MM.1S (cell line): ENCODE measurements at regions not wholly inside any gene's neighbourhood (a gene's known extent, or its start where the extent isn't known, plus 50 kb on each side); places are given as distances from the start of the nearest gene placed in this dataset.

Source experiments
- DNase-seq: peaks from one replicate; pipeline ENCODE4 v3.0.0-alpha.2; 2015
- H2AFZ ChIP-seq: fragments of 300-600 bp; sonication (generic); 2 replicates; pipeline ENCODE4 v1.6.0; 2016; ENCODE audit warnings: antibody characterized with exemption, low read length
- H3F3A ChIP-seq: fragments of 300-600 bp; sonication (generic); 2 replicates; pipeline ENCODE4 v1.6.1; 2016; ENCODE audit warnings: mild to moderate bottlenecking, antibody characterized with exemption, low read length, moderate library complexity, mixed read lengths; ENCODE audit not compliant: insufficient read depth
- H3K27ac ChIP-seq: fragments of 300-600 bp; sonication (generic); 2 replicates; pipeline ENCODE4 v1.5.1; 2016; ENCODE audit warnings: mild to moderate bottlenecking, low read length
- H3K27me3 ChIP-seq: fragments of 300-600 bp; sonication (generic); replicated peaks from 2 replicates; pipeline ENCODE4 v1.6.0; 2016; ENCODE audit warnings: low read length; ENCODE audit not compliant: insufficient read depth
- H3K36me3 ChIP-seq: fragments of 300-600 bp; sonication (generic); replicated peaks from 2 replicates; pipeline ENCODE4 v1.6.1; 2016; ENCODE audit warnings: mild to moderate bottlenecking, low read length, mixed read lengths; ENCODE audit not compliant: insufficient read depth
- H3K4me1 ChIP-seq: fragments of 300-600 bp; sonication (generic); 2 replicates; pipeline ENCODE4 v1.6.1; 2016; ENCODE audit warnings: low read length, mixed read lengths
- H3K4me2 ChIP-seq: fragments of 300-600 bp; sonication (generic); 2 replicates; pipeline ENCODE4 v1.6.0; 2016; ENCODE audit warnings: low read depth, low read length
- H3K4me3 ChIP-seq: fragments of 300-600 bp; sonication (generic); 2 replicates; pipeline ENCODE4 v1.5.1; 2016; ENCODE audit warnings: low read length, mixed read lengths
- H3K79me2 ChIP-seq: fragments of 300-600 bp; sonication (generic); 2 replicates; pipeline ENCODE4 v1.6.1; 2016; ENCODE audit warnings: mixed run types, low read length, mixed read lengths
- H3K9ac ChIP-seq: fragments of 300-600 bp; sonication (generic); 2 replicates; pipeline ENCODE4 v1.6.1; 2016; ENCODE audit warnings: low read length, mixed read lengths
- H3K9me2 ChIP-seq: fragments of 300-600 bp; sonication (generic); replicated peaks from 2 replicates; pipeline ENCODE4 v1.6.1; 2016; ENCODE audit warnings: mild to moderate bottlenecking, low read length, mixed read lengths; ENCODE audit not compliant: insufficient read depth
- H3K9me3 ChIP-seq: fragments of 300-600 bp; sonication (generic); replicated peaks from 2 replicates; pipeline ENCODE4 v1.6.1; 2016; ENCODE audit warnings: mild to moderate bottlenecking, low read length, mixed read lengths; ENCODE audit not compliant: insufficient read depth
- H4K20me1 ChIP-seq: fragments of 300-600 bp; sonication (generic); 2 replicates; pipeline ENCODE4 v1.6.1; 2016; ENCODE audit warnings: mild to moderate bottlenecking, low read length, moderate library complexity, mixed read lengths; ENCODE audit not compliant: insufficient read depth
- CTCF ChIP-seq: fragments of 300-600 bp; sonication (generic); IDR thresholded peaks from 2 replicates; pipeline ENCODE4 v1.5.1; 2016; ENCODE audit warnings: antibody characterized with exemption, low read length, mixed read lengths
- EZH2 ChIP-seq: fragments of 300-600 bp; sonication (generic); optimal IDR thresholded peaks from 2 replicates; pipeline ENCODE3; 2017; ENCODE audit warnings: low read depth, mild to moderate bottlenecking, antibody characterized with exemption, low read length, mixed read lengths
- EZH2phosphoT487 ChIP-seq: fragments of 300-600 bp; sonication (generic); IDR thresholded peaks from 2 replicates; pipeline ENCODE4 v1.6.1; 2018; ENCODE audit warnings: antibody characterized with exemption, low read length

- H3K36me3 ChIP-seq = no peaks in the 10 kb centered on the region
- DNase-seq = no peak
- 0 out of 2 replicates have a peak, but pooled peaks cover 8% of the 10 kb centered on the region for H3K4me1 ChIP-seq
- TF ChIP-seq EZH2phosphoT487 (no peak), CTCF (no peak), EZH2 (no peak)
- no peaks in the 10 kb centered on the region for H4K20me1 ChIP-seq
- H3K4me2 ChIP-seq = no peak overlapping the region
- H3K9me3 ChIP-seq = no peaks in the 10 kb centered on the region
- no peak overlapping the region for H2AFZ ChIP-seq
- H3K27me3 ChIP-seq = no peaks in the 10 kb centered on the region
- no peaks in the 10 kb centered on the region for H3K79me2 ChIP-seq
- H3F3A ChIP-seq = no peaks in the 10 kb centered on the region
- no peak overlapping the region for H3K9ac ChIP-seq
- no peak overlapping the region for H3K4me3 ChIP-seq
- no peaks in the 10 kb centered on the region for H3K9me2 ChIP-seq
- no peak overlapping the region for H3K27ac ChIP-seq
Observed at GRCh38 chr14:34173916-34174315, 223.0 kb upstream of the EGLN3 start.

GRCh38 chr14:34172550-34173368 is 221.9 kb upstream of the EGLN3 start:
- H2AFZ ChIP-seq = no peak overlapping the region
- no peak for DNase-seq
- no peaks in the 10 kb centered on the region for H3K9me2 ChIP-seq
- no peaks in the 10 kb centered on the region for H3F3A ChIP-seq
- H3K27ac ChIP-seq = no peak overlapping the region
- H3K36me3 ChIP-seq = no peaks in the 10 kb centered on the region
- TF ChIP-seq EZH2phosphoT487 (no peak), CTCF (no peak), EZH2 (no peak)
- no peaks in the 10 kb centered on the region for H3K79me2 ChIP-seq
- H3K4me3 ChIP-seq = no peak overlapping the region
- H3K4me1 ChIP-seq = 0 out of 2 replicates have a peak, but pooled peaks cover 8% of the 10 kb centered on the region
- no peaks in the 10 kb centered on the region for H4K20me1 ChIP-seq
- H3K9me3 ChIP-seq = no peaks in the 10 kb centered on the region
- H3K9ac ChIP-seq = no peak overlapping the region
- no peak overlapping the region for H3K4me2 ChIP-seq
- no peaks in the 10 kb centered on the region for H3K27me3 ChIP-seq

- TF ChIP-seq EZH2phosphoT487 (no peak), EZH2 (no peak), CTCF (no peak)
- H3K9me3 ChIP-seq = no peaks in the 10 kb centered on the region
Observed at GRCh38 chr14:34172173-34172451, 221.2 kb upstream of the EGLN3 start.

More at GRCh38 chr14:34172173-34172451, 221.2 kb upstream of the EGLN3 start:
- no peak overlapping the region for H3K27ac ChIP-seq
- no peaks in the 10 kb centered on the region for H3F3A ChIP-seq
- no peaks in the 10 kb centered on the region for H4K20me1 ChIP-seq
- no peak overlapping the region for H3K9ac ChIP-seq
- 0 out of 2 replicates have a peak, but pooled peaks cover 8% of the 10 kb centered on the region for H3K4me1 ChIP-seq
- no peaks in the 10 kb centered on the region for H3K9me2 ChIP-seq
- no peak overlapping the region for H2AFZ ChIP-seq
- no peaks in the 10 kb centered on the region for H3K27me3 ChIP-seq
- H3K79me2 ChIP-seq = no peaks in the 10 kb centered on the region
- H3K4me3 ChIP-seq = no peak overlapping the region
- no peak overlapping the region for H3K4me2 ChIP-seq
- DNase-seq = no peak
- no peaks in the 10 kb centered on the region for H3K36me3 ChIP-seq
